IMR-90 (cell line): ENCODE measurements at regions not wholly inside any gene's neighbourhood (a gene's known extent, or its start where the extent isn't known, plus 50 kb on each side); places are given as distances from the start of the nearest gene placed in this dataset.

Experiments
- ATAC-seq: fragments of 200-7000 bp; cut with Tn5 transposase; 2 replicates; pipeline ENCODE4 v1.9.1; 2020; ENCODE audit warnings: low read depth, mild to moderate bottlenecking, moderate library complexity
- BruUV-seq: library from RNA; stranded (reverse); fragments of 400-500 nt; replicated peaks from 2 replicates; lab custom pipeline; 2021; lab: Mats Ljungman, UMichigan
- CTCF ChIA-PET: fragments of 300-600 bp; formaldehyde crosslinking; extraction: SDS; loops from one replicate; lab custom pipeline; 2021; ENCODE audit warnings: antibody characterized with exemption; lab: Yijun Ruan, JAX
- POLR2A ChIA-PET: fragments of 300-600 bp; sonication (Branson Sonifier 250); formaldehyde crosslinking; loops from one replicate; lab custom pipeline; 2022; ENCODE audit warnings: antibody characterized with exemption; ENCODE audit not compliant: unreplicated experiment; lab: Charles Lee
- DNase-seq: peaks from one replicate; pipeline ENCODE4 v3.0.0; 2013
- H2AFZ ChIP-seq: replicated peaks from 2 replicates; pipeline ENCODE3; 2013; ENCODE audit warnings: low read length, mild to moderate bottlenecking; ENCODE audit not compliant: poor library complexity
- H2AK5ac ChIP-seq: 2 replicates; pipeline ENCODE4 v1.6.1; 2013; ENCODE audit warnings: low read depth, low read length, inconsistent platforms
- H2AK9ac ChIP-seq: replicated peaks from 2 replicates; pipeline ENCODE3; 2013; ENCODE audit warnings: mild to moderate bottlenecking, low read depth, low read length, moderate library complexity; ENCODE audit not compliant: poor library complexity
- H2BK120ac ChIP-seq: 2 replicates; pipeline ENCODE4 v1.6.1; 2013; ENCODE audit warnings: low read depth, low read length, inconsistent platforms
- H2BK15ac ChIP-seq: 3 replicates; pipeline ENCODE4 v1.6.1; 2013; ENCODE audit warnings: low read depth, low read length, inconsistent platforms
- H2BK20ac ChIP-seq: 2 replicates; pipeline ENCODE4 v1.6.1; 2013; ENCODE audit warnings: low read depth, mild to moderate bottlenecking, inconsistent platforms, low read length, moderate library complexity
- H2BK5ac ChIP-seq: 2 replicates; pipeline ENCODE4 v1.6.1; 2013; ENCODE audit warnings: mild to moderate bottlenecking, low read depth, low read length, inconsistent platforms; ENCODE audit not compliant: poor library complexity, severe bottlenecking
- H3K14ac ChIP-seq: replicated peaks from 2 replicates; pipeline ENCODE4 v1.6.1; 2013; ENCODE audit warnings: low read depth, low read length, inconsistent platforms
- H3K18ac ChIP-seq: 2 replicates; pipeline ENCODE4 v1.6.1; 2013; ENCODE audit warnings: low read depth, low read length, control low read depth
- H3K23ac ChIP-seq: 2 replicates; pipeline ENCODE4 v1.6.1; 2013; ENCODE audit warnings: low read depth, low read length, inconsistent platforms
- H3K27ac ChIP-seq: 2 replicates; pipeline ENCODE4 v1.5.1; 2013; ENCODE audit warnings: mild to moderate bottlenecking, control low read depth, low read length; ENCODE audit not compliant: insufficient read depth
- H3K27me3 ChIP-seq: 2 replicates; pipeline ENCODE4 v1.6.1; 2013; ENCODE audit warnings: low read length; ENCODE audit not compliant: control insufficient read depth, insufficient read depth
- H3K36me3 ChIP-seq: 2 replicates; pipeline ENCODE4 v1.6.1; 2013; ENCODE audit warnings: low read length, mixed read lengths; ENCODE audit not compliant: control insufficient read depth, insufficient read depth
- H3K4ac ChIP-seq: 2 replicates; pipeline ENCODE4 v1.6.1; 2013; ENCODE audit warnings: low read depth, low read length, inconsistent platforms
- H3K4me1 ChIP-seq: 2 replicates; pipeline ENCODE4 v1.6.1; 2013; ENCODE audit warnings: low read length, mixed read lengths; ENCODE audit not compliant: control insufficient read depth, insufficient read depth
- H3K4me2 ChIP-seq: 2 replicates; pipeline ENCODE4 v1.6.1; 2013; ENCODE audit warnings: low read depth, mild to moderate bottlenecking, control low read depth, low read length, moderate library complexity
- H3K4me3 ChIP-seq: 2 replicates; pipeline ENCODE4 v1.5.1; 2013; ENCODE audit warnings: low read depth, mild to moderate bottlenecking, control low read depth, low read length, moderate library complexity; ENCODE audit not compliant: insufficient read depth
- H3K56ac ChIP-seq: 2 replicates; pipeline ENCODE4 v1.6.1; 2013; ENCODE audit warnings: low read length, inconsistent platforms; ENCODE audit not compliant: insufficient read depth; ENCODE audit errors: extremely low read depth
- H3K79me1 ChIP-seq, 2 experiments: 2 replicates each; pipeline ENCODE4 v1.6.1; 2013; ENCODE audit warnings: low read length in 2 of 2, inconsistent platforms in 1 of 2, low read depth in 1 of 2
- H3K9ac ChIP-seq: 2 replicates; pipeline ENCODE4 v1.6.1; 2013; ENCODE audit warnings: low read depth, low read length, control low read depth
- H3K9me1 ChIP-seq: 2 replicates; pipeline ENCODE4 v1.6.1; 2013; ENCODE audit warnings: low read length, inconsistent platforms; ENCODE audit not compliant: insufficient read depth
- H3K9me3 ChIP-seq: 2 replicates; pipeline ENCODE4 v1.6.1; 2013; ENCODE audit warnings: low read length; ENCODE audit not compliant: control insufficient read depth, insufficient read depth
- H4K20me1 ChIP-seq: 2 replicates; pipeline ENCODE4 v1.6.1; 2013; ENCODE audit warnings: low read length, inconsistent platforms; ENCODE audit not compliant: insufficient read depth
- H4K5ac ChIP-seq: 2 replicates; pipeline ENCODE4 v1.6.1; 2013; ENCODE audit warnings: mild to moderate bottlenecking, low read depth, low read length, control low read depth
- H4K8ac ChIP-seq, 2 experiments: 2 replicates each; pipeline ENCODE4 v1.6.1; 2013; ENCODE audit warnings: low read depth in 2 of 2, low read length in 2 of 2, control low read depth in 1 of 2, inconsistent platforms in 1 of 2
- H4K91ac ChIP-seq: 2 replicates; pipeline ENCODE4 v1.6.1; 2013; ENCODE audit warnings: low read depth, low read length, inconsistent platforms; ENCODE audit not compliant: insufficient read depth
- CHD1 ChIP-seq: IDR thresholded peaks from 2 replicates; pipeline ENCODE4 v1.6.1; 2012; ENCODE audit warnings: low read depth, low read length, improper control_type of control experiment
- MXI1 ChIP-seq: IDR thresholded peaks from 2 replicates; pipeline ENCODE4 v1.6.1; 2012; ENCODE audit warnings: low read depth, mild to moderate bottlenecking, low read length, moderate library complexity, borderline replicate concordance
- POLR2A ChIP-seq: IDR thresholded peaks from 2 replicates; pipeline ENCODE4 v1.6.1; 2012; ENCODE audit warnings: mild to moderate bottlenecking, low read depth, low read length
- SMC3 ChIP-seq: fragments of 150-350 bp; IDR thresholded peaks from 2 replicates; pipeline ENCODE4 v1.6.1; 2016; ENCODE audit warnings: low read depth, mild to moderate bottlenecking, antibody characterized with exemption, low read length, moderate library complexity
- WGBS, 2 experiments: methylation state at CpG; one replicate each; pipeline versions ENCODE4 v1.1.5 to v1.1.7; 2013; ENCODE audit warnings: missing lambda C conversion rate in 2 of 2; ENCODE audit not compliant: insufficient read length in 1 of 2; ENCODE audit errors: extremely low coverage in 2 of 2; 5-methylcytosine and 5-hydroxymethylcytosine counted together
- dilution Hi-C: fragments of 300-500 bp; cut with HindIII; formaldehyde crosslinking; loops from one replicate; pipeline ENCODE4 v1.14.3; 2018; ENCODE audit warnings: low sequenced_read_pairs; ENCODE audit not compliant: unreplicated experiment
- in situ Hi-C: fragments of 300-500 bp; cut with MboI; formaldehyde crosslinking; loops from 3 replicates; pipeline ENCODE4 v1.14.3; 2019; ENCODE audit warnings: low sequenced_read_pairs, inconsistent platforms, mixed read lengths
- intact Hi-C: fragments of 100-400 bp; cut with micrococcal nuclease; formaldehyde crosslinking; loops from 2 replicates; pipeline ENCODE4 v1.10.0; 2022

DNA sequence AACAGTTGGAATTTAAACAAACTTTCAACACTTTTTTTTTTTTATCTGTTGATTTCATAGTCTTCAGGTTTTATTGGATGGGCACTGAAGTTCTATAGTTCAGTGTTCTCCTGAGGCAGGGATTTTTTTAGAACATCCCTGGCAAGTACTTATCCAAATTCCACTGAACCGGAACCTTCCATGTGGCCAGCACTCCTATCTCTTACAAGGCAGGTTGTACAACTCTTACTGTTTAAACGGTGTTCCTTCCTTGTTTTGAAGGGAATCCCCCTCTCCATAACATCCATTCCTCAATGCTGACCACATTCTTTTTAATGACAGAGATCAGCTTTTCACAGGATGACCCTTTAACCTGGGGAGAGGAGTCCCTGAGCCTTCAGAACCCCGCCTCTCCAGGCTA, 238.9 kb upstream of the CTBP2 start:
- dilution Hi-C loops: no loop called here
- Histone ChIP-seq H4K20me1 (no peaks in the 10 kb centered on the region), H3K56ac (no peak overlapping the region), H3K9me3 (no peaks in the 10 kb centered on the region), H3K36me3 (no peaks in the 10 kb centered on the region), H3K23ac (no peak overlapping the region), H3K4me3 (no peak overlapping the region), H2AK5ac (no peak overlapping the region), H3K9me1 (no peaks in the 10 kb centered on the region), H4K5ac (no peak overlapping the region), H2BK120ac (no peak overlapping the region), H3K4me2 (no peak overlapping the region), H3K4ac (no peak overlapping the region), H2BK5ac (no peak overlapping the region), H3K14ac (no peak overlapping the region), H2BK20ac (no peak overlapping the region), H3K27ac (no peak overlapping the region), H2BK15ac (no peak overlapping the region), H3K27me3 (peaks cover 5% of the 10 kb centered on the region; the same call in 1 of the 2 replicates), H4K8ac (no peak overlapping the region), H3K18ac (no peak overlapping the region), H3K9ac (no peak overlapping the region), H3K79me1 (no peaks in the 10 kb centered on the region), H2AK9ac (no peak overlapping the region), H3K4me1 (no peaks in the 10 kb centered on the region), H4K91ac (no peak overlapping the region), H2AFZ (no peak overlapping the region)
- 14% methylated on average over 1 of the region's 3 CpGs; no CpG with 5 or more reads in 1 of the 2 experiments for WGBS, 2 experiments
- ATAC-seq (no peak), DNase-seq (no peak)
- intact Hi-C loops: no loop called here
- ChIA-PET CTCF (no interaction called here), POLR2A (no interaction called here)
- no TSS peak for BruUV-seq
- in situ Hi-C loops: no loop called here
- TF ChIP-seq SMC3: no peak
- no peak for TF ChIP-seq CHD1
- no peak for TF ChIP-seq POLR2A
- TF ChIP-seq MXI1: no peak
